ENCODE measurements at regions not wholly inside any gene's neighbourhood (a gene's known extent, or its start where the extent isn't known, plus 50 kb on each side); places are given as distances from the start of the nearest gene placed in this dataset.

GRCh38 chr13:111661776-111662175 lies 341.3 kb downstream of the TEX29 start:
- DNase-seq (ENCODE audit: low read depth, low spot score) (no peak), FAIRE-seq (no peak)
- no peak overlapping the region for H3K9ac ChIP-seq (ENCODE audit: control insufficient read depth, extremely low read depth, insufficient read depth, low read length)
- peaks cover 11% of the 10 kb centered on the region for H3K9me3 ChIP-seq (ENCODE audit: control insufficient read depth, low read depth, low read length)
- no peak overlapping the region for H3K4me2 ChIP-seq (ENCODE audit: control insufficient read depth, extremely low read depth, insufficient read depth, low read depth, low read length)
- H4K20me1 ChIP-seq (ENCODE audit: control insufficient read depth, extremely low read depth, insufficient read depth, low read length): no peaks in the 10 kb centered on the region
- H3K9me1 ChIP-seq (ENCODE audit: control insufficient read depth, extremely low read depth, insufficient read depth, low read length): no peaks in the 10 kb centered on the region
- H2AFZ ChIP-seq (ENCODE audit: control insufficient read depth, low read length): no peak overlapping the region
- no peak for TF ChIP-seq EZH2 (IDR thresholded peaks at IDR 0.05; ENCODE audit: low read length)
- no peak for TF ChIP-seq CTCF (optimal IDR thresholded peaks at IDR 0.05 in 1 of 3, IDR thresholded peaks at IDR 0.05 in 1 of 3, conservative IDR thresholded peaks at IDR 0.05 in 1 of 3; ENCODE audit: extremely low read depth in 1 of 3, insufficient read depth in 2 of 3, low read length in 3 of 3)
- H3K4me3 ChIP-seq (ENCODE audit: control insufficient read depth in 2 of 3, extremely low read depth in 1 of 3, insufficient read depth in 2 of 3, low read depth in 1 of 3, low read length in 3 of 3): no peak overlapping the region
- no peaks in the 10 kb centered on the region for H3K4me1 ChIP-seq (ENCODE audit: control insufficient read depth, extremely low read depth, insufficient read depth, low read length)
- H3K79me2 ChIP-seq (ENCODE audit: control insufficient read depth, insufficient read depth, low read length): no peaks in the 10 kb centered on the region
- H3K27ac ChIP-seq (ENCODE audit: control insufficient read depth, insufficient read depth, low read length): no peak overlapping the region
- H3K36me3 ChIP-seq (ENCODE audit: control insufficient read depth in 2 of 2, extremely low read depth in 1 of 2, insufficient read depth in 2 of 2, low read length in 2 of 2): no peaks in the 10 kb centered on the region
- dilution Hi-C loops (cut with MboI; ENCODE audit: extremely low pct_ligation_motif_present, low sequenced_read_pairs): no loop called here
- H3K27me3 ChIP-seq (ENCODE audit: control insufficient read depth, extremely low read depth, insufficient read depth, low read length): no peaks in the 10 kb centered on the region

- H3K4me3 ChIP-seq (ENCODE audit: control insufficient read depth in 2 of 3, extremely low read depth in 1 of 3, insufficient read depth in 2 of 3, low read depth in 1 of 3, low read length in 3 of 3): no peak overlapping the region
- H3K9me3 ChIP-seq (ENCODE audit: control insufficient read depth, low read depth, low read length): peaks cover 11% of the 10 kb centered on the region
- FAIRE-seq: no peak
- H3K79me2 ChIP-seq (ENCODE audit: control insufficient read depth, insufficient read depth, low read length): no peaks in the 10 kb centered on the region
- no peak overlapping the region for H3K9ac ChIP-seq (ENCODE audit: control insufficient read depth, extremely low read depth, insufficient read depth, low read length)
- no peak overlapping the region for H3K4me2 ChIP-seq (ENCODE audit: control insufficient read depth, extremely low read depth, insufficient read depth, low read depth, low read length)
- H2AFZ ChIP-seq (ENCODE audit: control insufficient read depth, low read length): no peak overlapping the region
- H3K36me3 ChIP-seq (ENCODE audit: control insufficient read depth in 2 of 2, extremely low read depth in 1 of 2, insufficient read depth in 2 of 2, low read length in 2 of 2): no peaks in the 10 kb centered on the region
- dilution Hi-C loops (cut with MboI; ENCODE audit: extremely low pct_ligation_motif_present, low sequenced_read_pairs): no loop called here
- H4K20me1 ChIP-seq (ENCODE audit: control insufficient read depth, extremely low read depth, insufficient read depth, low read length): no peaks in the 10 kb centered on the region
- DNase-seq (ENCODE audit: low read depth, low spot score): no peak
- no peak overlapping the region for H3K27ac ChIP-seq (ENCODE audit: control insufficient read depth, insufficient read depth, low read length)
- TF ChIP-seq EZH2 (IDR thresholded peaks at IDR 0.05; ENCODE audit: low read length): no peak
- TF ChIP-seq CTCF (optimal IDR thresholded peaks at IDR 0.05 in 1 of 3, IDR thresholded peaks at IDR 0.05 in 1 of 3, conservative IDR thresholded peaks at IDR 0.05 in 1 of 3; ENCODE audit: extremely low read depth in 1 of 3, insufficient read depth in 2 of 3, low read length in 3 of 3): no peak
- no peaks in the 10 kb centered on the region for H3K9me1 ChIP-seq (ENCODE audit: control insufficient read depth, extremely low read depth, insufficient read depth, low read length)
- no peaks in the 10 kb centered on the region for H3K4me1 ChIP-seq (ENCODE audit: control insufficient read depth, extremely low read depth, insufficient read depth, low read length)
- H3K27me3 ChIP-seq (ENCODE audit: control insufficient read depth, extremely low read depth, insufficient read depth, low read length): no peaks in the 10 kb centered on the region
Observed at GRCh38 chr13:111662451-111662850, 342.0 kb downstream of the TEX29 start.

All from keratinocyte (primary cell).